ENCODE measurements at regions not wholly inside any gene's neighbourhood (a gene's known extent, or its start where the extent isn't known, plus 50 kb on each side); places are given as distances from the start of the nearest gene placed in this dataset.

DNA sequence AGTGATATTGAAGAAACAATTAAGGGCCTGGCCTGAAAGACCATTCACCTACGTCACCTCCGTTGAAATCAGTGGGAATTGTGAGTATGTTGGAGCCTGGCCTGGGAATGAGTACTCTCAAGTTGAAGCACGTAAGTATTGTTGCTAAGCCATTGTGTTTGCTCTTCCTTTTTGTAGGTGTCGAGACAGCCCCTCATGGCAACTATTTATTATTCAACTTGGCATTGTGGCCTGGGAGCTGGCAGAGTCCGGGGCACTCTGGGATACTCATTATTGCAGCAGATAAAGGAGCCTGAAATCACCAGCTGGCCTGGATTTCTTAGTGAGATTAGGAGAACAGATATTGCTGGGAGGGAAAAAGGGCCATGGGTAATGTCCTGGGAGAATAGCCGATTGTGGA, 147.4 kb downstream of the C12orf75 start:
- TF ChIP-seq CTCF (IDR thresholded peaks at IDR 0.05) (no peak), POLR2AphosphoS5 (IDR thresholded peaks at IDR 0.05) (no peak), POLR2A (IDR thresholded peaks at IDR 0.05) (no peak), EP300 (IDR thresholded peaks at IDR 0.05) (no peak)

Data from upper lobe of left lung (tissue), 4 donors.